ENCODE measurements at regions not wholly inside any gene's neighbourhood (a gene's known extent, or its start where the extent isn't known, plus 50 kb on each side); places are given as distances from the start of the nearest gene placed in this dataset.
"Not testable (repeated sequence)": the region's sequence is repeated elsewhere in the genome, so short reads cannot be mapped to it uniquely, and the experiment has no call there.

- no peak for DNase-seq (ENCODE audit: low read depth in 2 of 3, low spot score in 1 of 3)
These were observed 340.2 kb downstream of the HACE1 start for GRCh38 chr6:104519566-104519965.

GRCh38 chr6:104509355-104509754 is 350.4 kb downstream of the HACE1 start:
- DNase-seq (ENCODE audit: low read depth in 2 of 3, low spot score in 1 of 3): no peak

- DNase-seq (ENCODE audit: low read depth in 2 of 3, low spot score in 1 of 3): no peak
These were observed 353.3 kb downstream of the HACE1 start for GRCh38 chr6:104506429-104506828.

- no peak for DNase-seq (ENCODE audit: low read depth in 2 of 3, low spot score in 1 of 3)
These were observed 353.9 kb downstream of the HACE1 start for GRCh38 chr6:104505838-104506237.

- DNase-seq (ENCODE audit: low read depth in 2 of 3, low spot score in 1 of 3): no peak
These were observed 359.5 kb downstream of the HACE1 start for GRCh38 chr6:104500265-104500664.

- no peak for DNase-seq (ENCODE audit: low read depth in 2 of 3, low spot score in 1 of 3)
These were observed 373.7 kb downstream of the HACE1 start for GRCh38 chr6:104486035-104486434.

GRCh38 chr6:104484626-104485025 is 375.1 kb downstream of the HACE1 start:
- DNase-seq (ENCODE audit: low read depth in 2 of 3, low spot score in 1 of 3): no peak

GRCh38 chr6:104484191-104484590 is 375.5 kb downstream of the HACE1 start:
- DNase-seq (ENCODE audit: low read depth in 2 of 3, low spot score in 1 of 3): no peak

GRCh38 chr6:104483225-104483834 is 376.4 kb downstream of the HACE1 start:
- DNase-seq (ENCODE audit: low read depth in 2 of 3, low spot score in 1 of 3): no peak

- DNase-seq (ENCODE audit: low read depth in 2 of 3, low spot score in 1 of 3): no peak
These were observed 382.1 kb downstream of the HACE1 start for GRCh38 chr6:104477569-104477968.

GRCh38 chr6:104473021-104473429 is 386.7 kb downstream of the HACE1 start:
- DNase-seq (ENCODE audit: low read depth in 2 of 3, low spot score in 1 of 3): no peak

GRCh38 chr6:104472021-104472901 is 387.5 kb downstream of the HACE1 start:
- DNase-seq (ENCODE audit: low read depth in 2 of 3, low spot score in 1 of 3): no peak

- DNase-seq (ENCODE audit: low read depth in 2 of 3, low spot score in 1 of 3): no peak
These were observed 393.4 kb downstream of the HACE1 start for GRCh38 chr6:104466306-104466705.

GRCh38 chr6:104462811-104463599 is 396.7 kb downstream of the HACE1 start:
- no peak for DNase-seq (ENCODE audit: low read depth in 2 of 3, low spot score in 1 of 3)

- DNase-seq (ENCODE audit: low read depth in 2 of 3, low spot score in 1 of 3): no peak
These were observed 398.8 kb downstream of the HACE1 start for GRCh38 chr6:104460738-104461483.

GRCh38 chr6:104459543-104459942 is 400.2 kb downstream of the HACE1 start:
- DNase-seq (ENCODE audit: low read depth in 2 of 3, low spot score in 1 of 3): no peak

- DNase-seq (ENCODE audit: low read depth in 2 of 3, low spot score in 1 of 3): no peak
These were observed 409.8 kb downstream of the HACE1 start for GRCh38 chr6:104449918-104450317.

GRCh38 chr6:104446101-104447080 is 413.3 kb downstream of the HACE1 start:
- not testable (repeated sequence) for DNase-seq (ENCODE audit: low read depth in 2 of 3, low spot score in 1 of 3)

- DNase-seq (ENCODE audit: low read depth in 2 of 3, low spot score in 1 of 3): no peak
These were observed 425.2 kb downstream of the HACE1 start for GRCh38 chr6:104434519-104434918.

GRCh38 chr6:104431096-104431495 is 428.6 kb downstream of the HACE1 start:
- DNase-seq (ENCODE audit: low read depth in 2 of 3, low spot score in 1 of 3): no peak

All from stimulated activated CD4-positive, alpha-beta T cell treated with anti-CD3 and anti-CD28 coated beads, Interleukin-12 subunit alpha, Interleukin-12 subunit beta, amount 100 ng/mL, for 48 hours (primary cell).